IMR-90 (cell line): ENCODE measurements at regions not wholly inside any gene's neighbourhood (a gene's known extent, or its start where the extent isn't known, plus 50 kb on each side); places are given as distances from the start of the nearest gene placed in this dataset.

Source experiments
- ATAC-seq: fragments of 200-7000 bp; cut with Tn5 transposase; 2 replicates; pipeline ENCODE4 v1.9.1; 2020; ENCODE audit warnings: low read depth, mild to moderate bottlenecking, moderate library complexity
- BruUV-seq: library from RNA; stranded (reverse); fragments of 400-500 nt; replicated peaks from 2 replicates; lab custom pipeline; 2021; lab: Mats Ljungman, UMichigan
- CTCF ChIA-PET: fragments of 300-600 bp; formaldehyde crosslinking; extraction: SDS; loops from one replicate; lab custom pipeline; 2021; ENCODE audit warnings: antibody characterized with exemption; lab: Yijun Ruan, JAX
- POLR2A ChIA-PET: fragments of 300-600 bp; sonication (Branson Sonifier 250); formaldehyde crosslinking; loops from one replicate; lab custom pipeline; 2022; ENCODE audit warnings: antibody characterized with exemption; ENCODE audit not compliant: unreplicated experiment; lab: Charles Lee
- DNase-seq: peaks from one replicate; pipeline ENCODE4 v3.0.0; 2013
- H2AFZ ChIP-seq: replicated peaks from 2 replicates; pipeline ENCODE3; 2013; ENCODE audit warnings: low read length, mild to moderate bottlenecking; ENCODE audit not compliant: poor library complexity
- H2AK5ac ChIP-seq: 2 replicates; pipeline ENCODE4 v1.6.1; 2013; ENCODE audit warnings: low read depth, low read length, inconsistent platforms
- H2AK9ac ChIP-seq: replicated peaks from 2 replicates; pipeline ENCODE3; 2013; ENCODE audit warnings: mild to moderate bottlenecking, low read depth, low read length, moderate library complexity; ENCODE audit not compliant: poor library complexity
- H2BK120ac ChIP-seq: 2 replicates; pipeline ENCODE4 v1.6.1; 2013; ENCODE audit warnings: low read depth, low read length, inconsistent platforms
- H2BK15ac ChIP-seq: 3 replicates; pipeline ENCODE4 v1.6.1; 2013; ENCODE audit warnings: low read depth, low read length, inconsistent platforms
- H2BK20ac ChIP-seq: 2 replicates; pipeline ENCODE4 v1.6.1; 2013; ENCODE audit warnings: low read depth, mild to moderate bottlenecking, inconsistent platforms, low read length, moderate library complexity
- H2BK5ac ChIP-seq: 2 replicates; pipeline ENCODE4 v1.6.1; 2013; ENCODE audit warnings: mild to moderate bottlenecking, low read depth, low read length, inconsistent platforms; ENCODE audit not compliant: poor library complexity, severe bottlenecking
- H3K14ac ChIP-seq: replicated peaks from 2 replicates; pipeline ENCODE4 v1.6.1; 2013; ENCODE audit warnings: low read depth, low read length, inconsistent platforms
- H3K18ac ChIP-seq: 2 replicates; pipeline ENCODE4 v1.6.1; 2013; ENCODE audit warnings: low read depth, low read length, control low read depth
- H3K23ac ChIP-seq: 2 replicates; pipeline ENCODE4 v1.6.1; 2013; ENCODE audit warnings: low read depth, low read length, inconsistent platforms
- H3K27ac ChIP-seq: 2 replicates; pipeline ENCODE4 v1.5.1; 2013; ENCODE audit warnings: mild to moderate bottlenecking, control low read depth, low read length; ENCODE audit not compliant: insufficient read depth
- H3K27me3 ChIP-seq: 2 replicates; pipeline ENCODE4 v1.6.1; 2013; ENCODE audit warnings: low read length; ENCODE audit not compliant: control insufficient read depth, insufficient read depth
- H3K36me3 ChIP-seq: 2 replicates; pipeline ENCODE4 v1.6.1; 2013; ENCODE audit warnings: low read length, mixed read lengths; ENCODE audit not compliant: control insufficient read depth, insufficient read depth
- H3K4ac ChIP-seq: 2 replicates; pipeline ENCODE4 v1.6.1; 2013; ENCODE audit warnings: low read depth, low read length, inconsistent platforms
- H3K4me1 ChIP-seq: 2 replicates; pipeline ENCODE4 v1.6.1; 2013; ENCODE audit warnings: low read length, mixed read lengths; ENCODE audit not compliant: control insufficient read depth, insufficient read depth
- H3K4me2 ChIP-seq: 2 replicates; pipeline ENCODE4 v1.6.1; 2013; ENCODE audit warnings: low read depth, mild to moderate bottlenecking, control low read depth, low read length, moderate library complexity
- H3K4me3 ChIP-seq: 2 replicates; pipeline ENCODE4 v1.5.1; 2013; ENCODE audit warnings: low read depth, mild to moderate bottlenecking, control low read depth, low read length, moderate library complexity; ENCODE audit not compliant: insufficient read depth
- H3K56ac ChIP-seq: 2 replicates; pipeline ENCODE4 v1.6.1; 2013; ENCODE audit warnings: low read length, inconsistent platforms; ENCODE audit not compliant: insufficient read depth; ENCODE audit errors: extremely low read depth
- H3K79me1 ChIP-seq, 2 experiments: 2 replicates each; pipeline ENCODE4 v1.6.1; 2013; ENCODE audit warnings: low read length in 2 of 2, inconsistent platforms in 1 of 2, low read depth in 1 of 2
- H3K9ac ChIP-seq: 2 replicates; pipeline ENCODE4 v1.6.1; 2013; ENCODE audit warnings: low read depth, low read length, control low read depth
- H3K9me1 ChIP-seq: 2 replicates; pipeline ENCODE4 v1.6.1; 2013; ENCODE audit warnings: low read length, inconsistent platforms; ENCODE audit not compliant: insufficient read depth
- H3K9me3 ChIP-seq: 2 replicates; pipeline ENCODE4 v1.6.1; 2013; ENCODE audit warnings: low read length; ENCODE audit not compliant: control insufficient read depth, insufficient read depth
- H4K20me1 ChIP-seq: 2 replicates; pipeline ENCODE4 v1.6.1; 2013; ENCODE audit warnings: low read length, inconsistent platforms; ENCODE audit not compliant: insufficient read depth
- H4K5ac ChIP-seq: 2 replicates; pipeline ENCODE4 v1.6.1; 2013; ENCODE audit warnings: mild to moderate bottlenecking, low read depth, low read length, control low read depth
- H4K8ac ChIP-seq, 2 experiments: 2 replicates each; pipeline ENCODE4 v1.6.1; 2013; ENCODE audit warnings: low read depth in 2 of 2, low read length in 2 of 2, control low read depth in 1 of 2, inconsistent platforms in 1 of 2
- H4K91ac ChIP-seq: 2 replicates; pipeline ENCODE4 v1.6.1; 2013; ENCODE audit warnings: low read depth, low read length, inconsistent platforms; ENCODE audit not compliant: insufficient read depth
- CEBPB ChIP-seq: IDR thresholded peaks from 2 replicates; pipeline ENCODE4 v1.6.1; 2012; ENCODE audit warnings: low read depth, low read length, improper control_type of control experiment
- CHD1 ChIP-seq: IDR thresholded peaks from 2 replicates; pipeline ENCODE4 v1.6.1; 2012; ENCODE audit warnings: low read depth, low read length, improper control_type of control experiment
- FOS ChIP-seq: fragments of 150-350 bp; IDR thresholded peaks from 2 replicates; pipeline ENCODE4 v1.6.1; 2016; ENCODE audit warnings: low read depth, low read length
- MXI1 ChIP-seq: IDR thresholded peaks from 2 replicates; pipeline ENCODE4 v1.6.1; 2012; ENCODE audit warnings: low read depth, mild to moderate bottlenecking, low read length, moderate library complexity, borderline replicate concordance
- RCOR1 ChIP-seq: IDR thresholded peaks from 2 replicates; pipeline ENCODE4 v1.6.1; 2012; ENCODE audit warnings: mild to moderate bottlenecking, low read length, improper control_type of control experiment; ENCODE audit not compliant: insufficient replicate concordance
- WGBS, 2 experiments: methylation state at CpG; one replicate each; pipeline versions ENCODE4 v1.1.5 to v1.1.7; 2013; ENCODE audit warnings: missing lambda C conversion rate in 2 of 2; ENCODE audit not compliant: insufficient read length in 1 of 2; ENCODE audit errors: extremely low coverage in 2 of 2; 5-methylcytosine and 5-hydroxymethylcytosine counted together
- dilution Hi-C: fragments of 300-500 bp; cut with HindIII; formaldehyde crosslinking; loops from one replicate; pipeline ENCODE4 v1.14.3; 2018; ENCODE audit warnings: low sequenced_read_pairs; ENCODE audit not compliant: unreplicated experiment
- in situ Hi-C: fragments of 300-500 bp; cut with MboI; formaldehyde crosslinking; loops from 3 replicates; pipeline ENCODE4 v1.14.3; 2019; ENCODE audit warnings: low sequenced_read_pairs, inconsistent platforms, mixed read lengths
- intact Hi-C: fragments of 100-400 bp; cut with micrococcal nuclease; formaldehyde crosslinking; loops from 2 replicates; pipeline ENCODE4 v1.10.0; 2022
- TF ChIP-seq, protein P1 (sequence below): conservative IDR thresholded peaks from 2 replicates; pipeline ENCODE4 v1.5.1; 2012; ENCODE audit warnings: mild to moderate bottlenecking, low read depth, low read length, improper control_type of control experiment
- TF ChIP-seq, protein P2 (sequence below): fragments of 150-350 bp; IDR thresholded peaks from 2 replicates; pipeline ENCODE4 v1.6.1; 2017; ENCODE audit warnings: mild to moderate bottlenecking, antibody characterized with exemption, low read length, low read depth
- TF ChIP-seq, protein P3 (sequence below): fragments of 150-350 bp; IDR thresholded peaks from 2 replicates; pipeline ENCODE4 v1.6.1; 2016; ENCODE audit warnings: low read depth, mild to moderate bottlenecking, low read length, moderate library complexity, borderline replicate concordance

DNA sequence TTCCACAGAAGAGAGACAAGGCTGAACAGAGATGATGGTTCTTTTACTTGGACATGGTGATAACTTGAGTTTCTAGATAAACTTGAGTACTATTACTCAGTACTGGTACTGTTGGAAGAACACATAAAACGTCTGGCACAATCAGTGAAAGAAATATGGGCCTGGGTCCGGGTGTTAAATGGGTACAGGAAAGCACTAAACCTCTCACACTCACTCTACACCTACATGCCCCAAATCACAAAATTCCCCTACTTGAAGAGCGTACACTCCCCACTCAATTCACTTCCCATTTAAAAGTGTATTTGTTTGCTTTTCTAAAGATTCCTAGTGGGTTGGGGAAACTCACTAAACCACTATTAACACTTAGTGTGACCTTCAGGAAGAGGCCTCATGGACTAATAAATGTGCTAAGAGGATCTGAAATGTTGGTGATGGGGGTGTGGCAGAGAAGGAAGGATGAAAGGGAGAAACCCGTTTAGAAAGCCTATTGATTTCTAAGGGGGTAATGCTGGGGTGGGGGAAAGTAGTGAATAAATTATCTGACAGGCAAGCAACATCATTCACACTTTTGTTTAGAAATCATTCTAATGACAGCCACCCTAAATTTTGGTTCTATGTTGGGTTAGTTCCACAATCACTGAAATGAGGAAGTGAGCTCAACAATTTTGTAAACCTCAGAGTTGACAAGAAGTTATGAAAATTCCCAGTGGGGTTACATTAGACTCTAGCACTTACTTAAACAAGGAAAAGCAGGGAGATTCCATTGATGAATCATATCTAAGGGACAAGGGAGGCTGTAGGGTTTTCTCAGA lies 222.6 kb upstream of the MARCKS start:
- no peaks in the 10 kb centered on the region for H4K20me1 ChIP-seq
- H3K9me3 ChIP-seq: no peaks in the 10 kb centered on the region
- H3K36me3 ChIP-seq: no peaks in the 10 kb centered on the region
- peak overlapping the region; percentile 64; the same call in 1 of the 2 replicates for H3K18ac ChIP-seq
- H2BK15ac ChIP-seq: peak overlapping the region; percentile 92; the same call in 1 of the 3 replicates
- H2BK5ac ChIP-seq: peak overlapping the region; percentile 28
- H2AK9ac ChIP-seq: no peak overlapping the region
- DNase-seq (peak; percentile 87), ATAC-seq (peak; percentile 44)
- WGBS, 2 experiments: no CpG with 5 or more reads among the region's 4 CpGs
- no peak overlapping the region for H3K9ac ChIP-seq
- peak overlapping the region; percentile 74; the same call in 1 of the 2 replicates for H3K14ac ChIP-seq
- H3K9me1 ChIP-seq: peaks cover 11% of the 10 kb centered on the region
- H3K56ac ChIP-seq: no peak overlapping the region; the same call in 1 of the 2 replicates
- BruUV-seq: no TSS peak
- no peaks in the 10 kb centered on the region for H3K79me1 ChIP-seq
- intact Hi-C loops (loop anchor here (5.0 kb wide), 2 partner anchors 202 to 223 kb away; partner anchors contain the start of gene MARCKS), in situ Hi-C loops (no loop called here), dilution Hi-C loops (no loop called here)
- H2BK120ac ChIP-seq: peak overlapping the region; percentile 70
- peak overlapping the region; percentile 44; the same call in 1 of the 2 replicates for H2AK5ac ChIP-seq
- H3K4me1 ChIP-seq: peaks cover 25% of the 10 kb centered on the region
- TF ChIP-seq MXI1 (no peak), CHD1 (no peak), RCOR1 (no peak), FOS (peak; percentile 63; the same call in 1 of the 2 replicates), CEBPB (peak; percentile 57; the same call in 1 of the 2 replicates)
- TF ChIP-seq, protein P1, sequence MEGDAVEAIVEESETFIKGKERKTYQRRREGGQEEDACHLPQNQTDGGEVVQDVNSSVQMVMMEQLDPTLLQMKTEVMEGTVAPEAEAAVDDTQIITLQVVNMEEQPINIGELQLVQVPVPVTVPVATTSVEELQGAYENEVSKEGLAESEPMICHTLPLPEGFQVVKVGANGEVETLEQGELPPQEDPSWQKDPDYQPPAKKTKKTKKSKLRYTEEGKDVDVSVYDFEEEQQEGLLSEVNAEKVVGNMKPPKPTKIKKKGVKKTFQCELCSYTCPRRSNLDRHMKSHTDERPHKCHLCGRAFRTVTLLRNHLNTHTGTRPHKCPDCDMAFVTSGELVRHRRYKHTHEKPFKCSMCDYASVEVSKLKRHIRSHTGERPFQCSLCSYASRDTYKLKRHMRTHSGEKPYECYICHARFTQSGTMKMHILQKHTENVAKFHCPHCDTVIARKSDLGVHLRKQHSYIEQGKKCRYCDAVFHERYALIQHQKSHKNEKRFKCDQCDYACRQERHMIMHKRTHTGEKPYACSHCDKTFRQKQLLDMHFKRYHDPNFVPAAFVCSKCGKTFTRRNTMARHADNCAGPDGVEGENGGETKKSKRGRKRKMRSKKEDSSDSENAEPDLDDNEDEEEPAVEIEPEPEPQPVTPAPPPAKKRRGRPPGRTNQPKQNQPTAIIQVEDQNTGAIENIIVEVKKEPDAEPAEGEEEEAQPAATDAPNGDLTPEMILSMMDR: no peak
- TF ChIP-seq, protein P2, sequence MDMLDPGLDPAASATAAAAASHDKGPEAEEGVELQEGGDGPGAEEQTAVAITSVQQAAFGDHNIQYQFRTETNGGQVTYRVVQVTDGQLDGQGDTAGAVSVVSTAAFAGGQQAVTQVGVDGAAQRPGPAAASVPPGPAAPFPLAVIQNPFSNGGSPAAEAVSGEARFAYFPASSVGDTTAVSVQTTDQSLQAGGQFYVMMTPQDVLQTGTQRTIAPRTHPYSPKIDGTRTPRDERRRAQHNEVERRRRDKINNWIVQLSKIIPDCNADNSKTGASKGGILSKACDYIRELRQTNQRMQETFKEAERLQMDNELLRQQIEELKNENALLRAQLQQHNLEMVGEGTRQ: no peak
- TF ChIP-seq, protein P3, sequence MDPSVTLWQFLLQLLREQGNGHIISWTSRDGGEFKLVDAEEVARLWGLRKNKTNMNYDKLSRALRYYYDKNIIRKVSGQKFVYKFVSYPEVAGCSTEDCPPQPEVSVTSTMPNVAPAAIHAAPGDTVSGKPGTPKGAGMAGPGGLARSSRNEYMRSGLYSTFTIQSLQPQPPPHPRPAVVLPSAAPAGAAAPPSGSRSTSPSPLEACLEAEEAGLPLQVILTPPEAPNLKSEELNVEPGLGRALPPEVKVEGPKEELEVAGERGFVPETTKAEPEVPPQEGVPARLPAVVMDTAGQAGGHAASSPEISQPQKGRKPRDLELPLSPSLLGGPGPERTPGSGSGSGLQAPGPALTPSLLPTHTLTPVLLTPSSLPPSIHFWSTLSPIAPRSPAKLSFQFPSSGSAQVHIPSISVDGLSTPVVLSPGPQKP: no peak
- no peak overlapping the region; the same call in 1 of the 2 replicates for H3K4me2 ChIP-seq
- H2AFZ ChIP-seq: no peak overlapping the region
- H4K8ac ChIP-seq: peak overlapping the region; percentile 14 to 42; a peak in 1 of 4 replicates
- peak overlapping the region; percentile 74 for H2BK20ac ChIP-seq
- peak overlapping the region; percentile 64; the same call in 1 of the 2 replicates for H4K5ac ChIP-seq
- peak overlapping the region; percentile 72; the same call in 1 of the 2 replicates for H3K4ac ChIP-seq
- H3K23ac ChIP-seq: peak overlapping the region; percentile 68; the same call in 1 of the 2 replicates
- H4K91ac ChIP-seq: peak overlapping the region; percentile 38; the same call in 1 of the 2 replicates
- no peak overlapping the region for H3K4me3 ChIP-seq
- ChIA-PET CTCF (interaction anchor here (0.6 kb wide), 1 partner anchor 315 kb away, joined by 3 read pairs; no protein-coding TSS in a partner anchor), POLR2A (no interaction called here)
- no peaks in the 10 kb centered on the region for H3K27me3 ChIP-seq
- no peak overlapping the region for H3K27ac ChIP-seq
